Immature natural killer cell (primary cell): ENCODE measurements at regions not wholly inside any gene's neighbourhood (a gene's known extent, or its start where the extent isn't known, plus 50 kb on each side); places are given as distances from the start of the nearest gene placed in this dataset.

Experiments used
- DNase-seq, 3 donors: peaks; one replicate each; pipeline ENCODE4 v3.0.0; 2022; ENCODE audit warnings: mixed read lengths in 1 of 3
- H3K27ac Mint-ChIP-seq, 6 donors: one replicate each; pipeline ENCODE4 v1.8.0; 2020; ENCODE audit warnings: mixed read lengths in 6 of 6, mild to moderate bottlenecking in 5 of 6, inconsistent platforms in 4 of 6, moderate library complexity in 3 of 6
- H3K27me3 Mint-ChIP-seq, 3 donors: one replicate each; pipeline ENCODE4 v1.8.0; 2020 to 2021; ENCODE audit warnings: low read depth in 3 of 3, mild to moderate bottlenecking in 3 of 3, mixed read lengths in 3 of 3, moderate library complexity in 3 of 3, inconsistent platforms in 1 of 3
- H3K36me3 Mint-ChIP-seq, 3 donors: one replicate each; pipeline ENCODE4 v1.8.0; 2020; ENCODE audit warnings: mixed read lengths in 3 of 3, inconsistent platforms in 2 of 3, mild to moderate bottlenecking in 2 of 3
- H3K4me1 Mint-ChIP-seq, 2 donors: one replicate each; pipeline ENCODE4 v1.8.0; 2020; ENCODE audit warnings: inconsistent platforms in 2 of 2, mild to moderate bottlenecking in 2 of 2, mixed read lengths in 2 of 2, moderate library complexity in 1 of 2
- H3K4me3 Mint-ChIP-seq, 5 donors: one replicate each; pipeline ENCODE4 v1.8.0; 2020; ENCODE audit warnings: mild to moderate bottlenecking in 5 of 5, mixed read lengths in 5 of 5, inconsistent platforms in 3 of 5, moderate library complexity in 3 of 5
- H3K9me3 Mint-ChIP-seq, 6 donors: one replicate each; pipeline ENCODE4 v1.8.0; 2020; ENCODE audit warnings: mild to moderate bottlenecking in 6 of 6, mixed read lengths in 6 of 6, inconsistent platforms in 4 of 6, moderate library complexity in 3 of 6

- no peak for DNase-seq
- Mint-ChIP-seq H3K4me1 (peaks cover 5 to 7% of the 10 kb centered on the region in 2 donors), H3K36me3 (no peaks in the 10 kb centered on the region), H3K9me3 (peaks cover 0 to 3% (median 0%) of the 10 kb centered on the region in 6 donors), H3K4me3 (no peak overlapping the region), H3K27ac (no peak overlapping the region), H3K27me3 (peaks cover 0 to 4% (median 2%) of the 10 kb centered on the region in 3 donors)
Measured at GRCh38 chr3:150261418-150261817, 146.7 kb upstream of the TSC22D2 start.

DNA sequence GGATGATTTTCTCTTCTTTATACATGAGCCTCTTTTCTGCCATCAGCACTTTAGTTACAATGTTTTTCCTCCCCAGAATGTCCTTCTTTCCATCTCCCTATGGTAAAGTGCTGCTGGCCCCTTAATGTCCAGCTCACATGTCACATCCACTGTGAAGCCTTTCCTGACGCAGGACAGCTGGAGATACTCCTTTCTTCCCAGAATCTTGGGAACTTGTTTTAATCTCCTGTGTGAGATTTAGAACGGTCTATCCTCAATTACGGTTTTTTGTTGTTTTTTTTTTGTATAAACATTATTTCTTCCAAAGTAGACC is 147.7 kb upstream of the TSC22D2 start:
- Mint-ChIP-seq H3K36me3 (no peaks in the 10 kb centered on the region), H3K4me1 (peaks cover 8 to 10% of the 10 kb centered on the region in 2 donors), H3K27me3 (peaks cover 0 to 4% (median 3%) of the 10 kb centered on the region in 3 donors), H3K4me3 (no peak overlapping the region), H3K9me3 (peaks cover 0 to 3% (median 0%) of the 10 kb centered on the region in 6 donors), H3K27ac (no peak overlapping the region)
- DNase-seq = no peak

DNA sequence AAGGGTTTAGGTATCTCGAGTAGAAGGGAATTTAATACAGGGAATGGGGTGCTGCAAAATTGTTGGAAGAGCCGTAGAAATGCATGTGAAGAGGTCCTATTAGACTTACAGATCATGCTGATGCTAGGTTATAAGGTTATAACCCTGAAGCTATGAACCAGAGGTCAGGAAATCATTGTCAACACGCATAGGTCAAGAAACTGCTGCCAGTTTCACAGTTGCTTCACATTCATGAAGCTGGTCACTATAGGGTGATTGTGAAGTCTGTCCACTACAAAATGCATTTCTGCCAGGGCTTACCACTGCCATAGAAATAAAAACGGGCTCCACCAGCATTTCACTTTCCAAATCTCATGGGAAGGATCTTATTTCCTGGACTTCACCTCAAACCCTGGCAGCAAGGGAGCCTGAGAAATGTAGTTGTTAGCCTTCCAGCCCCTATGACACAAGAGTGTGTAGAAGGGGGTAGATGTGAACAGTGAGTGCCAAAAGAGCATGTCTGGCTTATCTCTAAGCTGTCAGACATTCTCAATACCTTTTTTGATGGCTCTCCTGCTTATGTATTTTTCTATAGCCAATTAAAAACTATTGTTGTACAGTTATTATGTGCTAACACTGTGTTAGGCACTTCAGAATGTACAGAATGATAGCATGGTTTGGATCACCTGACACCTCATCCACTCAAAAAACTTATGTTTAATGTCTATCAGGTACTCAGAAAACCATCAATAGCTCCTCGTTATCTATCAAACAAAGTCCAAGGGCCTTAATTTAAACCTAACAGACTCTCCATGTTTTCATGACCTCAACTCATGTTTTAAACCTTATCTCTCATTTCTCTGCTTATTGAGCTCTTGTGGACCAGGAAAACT is 148.3 kb upstream of the TSC22D2 start:
- DNase-seq = no peak
- no peak overlapping the region for H3K27ac Mint-ChIP-seq
- H3K4me1 Mint-ChIP-seq = peaks cover 8 to 10% of the 10 kb centered on the region in 2 donors
- H3K9me3 Mint-ChIP-seq = peaks cover 0 to 3% (median 0%) of the 10 kb centered on the region in 6 donors
- no peak overlapping the region for H3K4me3 Mint-ChIP-seq
- H3K27me3 Mint-ChIP-seq = peaks cover 0 to 3% (median 2%) of the 10 kb centered on the region in 3 donors
- no peaks in the 10 kb centered on the region for H3K36me3 Mint-ChIP-seq

GRCh38 chr3:150256782-150257181 is 151.3 kb upstream of the TSC22D2 start:
- DNase-seq = no peak
- H3K4me1 Mint-ChIP-seq = peaks cover 8 to 10% of the 10 kb centered on the region in 2 donors
- peaks cover 1 to 4% (median 2%) of the 10 kb centered on the region in 3 donors for H3K27me3 Mint-ChIP-seq
- no peaks in the 10 kb centered on the region for H3K36me3 Mint-ChIP-seq
- H3K9me3 Mint-ChIP-seq = peaks cover 0 to 3% (median 0%) of the 10 kb centered on the region in 6 donors
- H3K27ac Mint-ChIP-seq = no peak overlapping the region
- H3K4me3 Mint-ChIP-seq = peak overlapping the region in 4 of 5 donors; percentile 7 to 52 (median 38)

DNA sequence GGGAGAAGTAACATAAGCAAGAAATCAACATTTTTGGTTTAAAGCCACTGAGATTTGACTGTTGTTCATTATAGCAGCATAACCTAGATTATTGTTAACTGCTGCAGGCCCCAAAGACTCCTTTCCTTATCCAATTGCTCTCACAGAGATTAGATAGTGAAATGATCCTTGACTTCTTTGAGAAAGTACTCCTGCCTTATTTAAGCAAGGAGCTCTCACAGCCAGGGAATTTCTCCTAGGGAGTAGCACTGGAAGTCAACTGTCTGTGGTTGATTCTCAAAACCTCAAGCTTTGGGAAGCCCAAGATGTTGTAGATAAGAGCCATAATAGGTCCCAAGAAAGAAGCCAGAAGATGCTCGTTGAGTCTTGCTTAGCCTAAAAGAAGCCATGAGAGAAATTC is 151.8 kb upstream of the TSC22D2 start:
- H3K4me1 Mint-ChIP-seq = peaks cover 8 to 10% of the 10 kb centered on the region in 2 donors
- H3K4me3 Mint-ChIP-seq = no peak overlapping the region

GRCh38 chr3:150255826-150256225 is 152.3 kb upstream of the TSC22D2 start:
- Mint-ChIP-seq H3K36me3 (no peaks in the 10 kb centered on the region), H3K27me3 (peaks cover 1 to 4% (median 2%) of the 10 kb centered on the region in 3 donors), H3K4me1 (peaks cover 8 to 10% of the 10 kb centered on the region in 2 donors), H3K9me3 (peaks cover 0 to 3% (median 0%) of the 10 kb centered on the region in 6 donors), H3K27ac (no peak overlapping the region), H3K4me3 (no peak overlapping the region)
- DNase-seq = no peak

More for the DNA sequence above, 151.8 kb upstream of the TSC22D2 start:
- H3K36me3 Mint-ChIP-seq = no peaks in the 10 kb centered on the region
- DNase-seq = no peak
- H3K27me3 Mint-ChIP-seq = peaks cover 1 to 4% (median 2%) of the 10 kb centered on the region in 3 donors
- H3K9me3 Mint-ChIP-seq = peaks cover 0 to 3% (median 0%) of the 10 kb centered on the region in 6 donors
- no peak overlapping the region for H3K27ac Mint-ChIP-seq

- Mint-ChIP-seq H3K4me3 (no peak overlapping the region), H3K27ac (no peak overlapping the region), H3K27me3 (peaks cover 1 to 4% (median 2%) of the 10 kb centered on the region in 3 donors), H3K4me1 (peaks cover 8 to 10% of the 10 kb centered on the region in 2 donors), H3K36me3 (no peaks in the 10 kb centered on the region), H3K9me3 (peaks cover 0 to 3% (median 0%) of the 10 kb centered on the region in 6 donors)
- no peak for DNase-seq
Measured at GRCh38 chr3:150255413-150255812, 152.7 kb upstream of the TSC22D2 start.

DNA sequence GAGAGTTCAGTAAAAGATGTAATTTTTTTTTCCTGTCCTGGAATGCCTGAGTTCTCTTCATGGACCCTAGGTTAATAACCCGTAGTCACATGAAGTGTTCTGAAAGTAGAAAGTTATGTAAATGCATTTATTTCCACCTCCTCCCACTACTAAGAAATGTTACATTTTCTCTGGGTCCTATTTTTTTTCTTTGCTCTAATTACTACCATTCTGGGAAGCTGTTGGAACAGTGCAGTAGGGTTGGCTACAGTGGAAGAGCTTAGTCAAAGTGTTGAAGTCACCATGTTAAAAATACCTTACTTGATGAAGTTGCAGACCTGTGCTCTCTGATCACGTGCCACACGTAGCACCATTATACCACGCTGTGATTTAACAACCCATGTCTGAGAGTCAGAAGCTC is 153.8 kb upstream of the TSC22D2 start:
- peaks cover 8 to 10% of the 10 kb centered on the region in 2 donors for H3K4me1 Mint-ChIP-seq
- no peak overlapping the region for H3K27ac Mint-ChIP-seq
- DNase-seq = no peak

GRCh38 chr3:150253622-150254021 is 154.5 kb upstream of the TSC22D2 start:
- Mint-ChIP-seq H3K27ac (no peak overlapping the region), H3K36me3 (no peaks in the 10 kb centered on the region), H3K9me3 (no peaks in the 10 kb centered on the region), H3K4me1 (peaks cover 8 to 10% of the 10 kb centered on the region in 2 donors), H3K4me3 (no peak overlapping the region), H3K27me3 (peaks cover 1 to 4% (median 2%) of the 10 kb centered on the region in 3 donors)
- no peak for DNase-seq

More for the DNA sequence above, 153.8 kb upstream of the TSC22D2 start:
- no peaks in the 10 kb centered on the region for H3K9me3 Mint-ChIP-seq
- peaks cover 1 to 4% (median 2%) of the 10 kb centered on the region in 3 donors for H3K27me3 Mint-ChIP-seq
- no peak overlapping the region for H3K4me3 Mint-ChIP-seq
- H3K36me3 Mint-ChIP-seq = no peaks in the 10 kb centered on the region

GRCh38 chr3:150252462-150252861 is 155.6 kb upstream of the TSC22D2 start:
- Mint-ChIP-seq H3K9me3 (no peaks in the 10 kb centered on the region), H3K27ac (peak overlapping the region in 1 of 6 donors; percentile 41), H3K36me3 (no peaks in the 10 kb centered on the region), H3K4me3 (no peak overlapping the region), H3K27me3 (peaks cover 1 to 4% (median 2%) of the 10 kb centered on the region in 3 donors), H3K4me1 (peaks cover 8 to 10% of the 10 kb centered on the region in 2 donors)
- no peak for DNase-seq

- Mint-ChIP-seq H3K4me1 (peaks cover 3 to 4% of the 10 kb centered on the region in 2 donors), H3K27me3 (peaks cover 1 to 4% (median 2%) of the 10 kb centered on the region in 3 donors), H3K9me3 (no peaks in the 10 kb centered on the region)
Measured at GRCh38 chr3:150251187-150252062, 156.7 kb upstream of the TSC22D2 start.

DNA sequence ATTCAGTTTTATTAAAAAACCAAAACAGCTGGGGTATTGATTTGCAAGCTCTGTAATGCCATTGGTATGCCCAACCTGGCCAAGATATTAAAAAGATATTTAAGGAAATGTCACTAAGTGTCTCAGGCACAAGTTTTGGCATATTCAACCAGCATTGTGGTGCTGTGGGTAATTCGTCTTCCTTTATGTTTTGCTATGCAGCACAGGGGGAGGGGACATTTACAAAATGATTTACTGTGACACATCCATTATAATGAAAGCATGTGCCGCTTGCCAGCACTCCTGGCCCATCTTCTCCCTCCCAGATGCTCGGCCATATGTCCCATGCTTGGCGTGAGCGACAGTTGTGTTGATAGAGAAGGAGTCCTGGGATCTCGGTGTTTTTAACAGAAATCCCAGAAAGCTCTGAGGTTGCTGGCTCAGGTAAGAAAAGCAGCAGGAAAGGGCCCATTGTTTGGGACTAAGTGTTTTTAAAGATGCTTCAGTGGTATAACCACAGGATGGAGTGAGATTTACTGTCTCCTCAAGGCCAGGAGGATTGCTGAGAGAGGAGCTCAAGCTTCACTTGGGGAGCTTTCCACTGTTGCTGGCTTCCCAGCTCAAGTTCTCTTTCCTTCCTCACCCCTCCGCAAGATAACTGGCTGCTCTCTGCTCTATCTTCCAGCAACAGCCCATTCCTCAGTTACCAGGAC is 158.2 kb upstream of the TSC22D2 start:
- no peak for DNase-seq
- Mint-ChIP-seq H3K4me1 (no peaks in the 10 kb centered on the region), H3K27me3 (peaks cover 0 to 6% (median 4%) of the 10 kb centered on the region in 3 donors), H3K9me3 (no peaks in the 10 kb centered on the region), H3K36me3 (no peaks in the 10 kb centered on the region), H3K4me3 (no peak overlapping the region), H3K27ac (no peak overlapping the region)

More at GRCh38 chr3:150251187-150252062, 156.7 kb upstream of the TSC22D2 start:
- no peaks in the 10 kb centered on the region for H3K36me3 Mint-ChIP-seq
- H3K4me3 Mint-ChIP-seq = no peak overlapping the region
- DNase-seq = no peak
- H3K27ac Mint-ChIP-seq = no peak overlapping the region

- Mint-ChIP-seq H3K9me3 (no peaks in the 10 kb centered on the region), H3K4me3 (no peak overlapping the region), H3K4me1 (no peaks in the 10 kb centered on the region), H3K27me3 (peaks cover 0 to 8% (median 2%) of the 10 kb centered on the region in 3 donors), H3K27ac (no peak overlapping the region), H3K36me3 (no peaks in the 10 kb centered on the region)
- DNase-seq = no peak
Measured at GRCh38 chr3:150248888-150249681, 159.0 kb upstream of the TSC22D2 start.
